GM12878 (cell line): ENCODE measurements at regions not wholly inside any gene's neighbourhood (a gene's known extent, or its start where the extent isn't known, plus 50 kb on each side); places are given as distances from the start of the nearest gene placed in this dataset.

ENCODE experiments used
- CHD1 ChIP-seq: IDR thresholded peaks from 2 replicates; pipeline ENCODE4 v1.6.1; 2012; ENCODE audit warnings: low read depth, low read length, improper control_type of control experiment
- EP300 ChIP-seq, 2 experiments: fragments of 150-350 bp in 1 of 2; IDR thresholded peaks; 2 replicates each; pipeline ENCODE4 v1.6.1; 2011 to 2012; ENCODE audit warnings: low read depth in 2 of 2, low read length in 2 of 2, borderline replicate concordance in 1 of 2, improper control_type of control experiment in 1 of 2, inconsistent platforms in 1 of 2; ENCODE audit not compliant: control insufficient read depth in 1 of 2
- GABPA ChIP-seq: IDR thresholded peaks from 2 replicates; pipeline ENCODE4 v1.6.1; 2014; ENCODE audit warnings: antibody characterized with exemption, low read depth, mild to moderate bottlenecking, inconsistent platforms
- LARP7 ChIP-seq: fragments of 450-650 bp; IDR thresholded peaks from 2 replicates; pipeline ENCODE4 v1.6.1; 2017; ENCODE audit warnings: mild to moderate bottlenecking
- MEF2A ChIP-seq: IDR thresholded peaks from 2 replicates; pipeline ENCODE4 v1.6.1; 2011; ENCODE audit warnings: low read depth, mild to moderate bottlenecking, low read length, moderate library complexity; ENCODE audit not compliant: insufficient read depth
- MYC ChIP-seq: IDR thresholded peaks from 2 replicates; pipeline ENCODE4 v1.6.1; 2011; ENCODE audit warnings: mild to moderate bottlenecking, low read length, moderate library complexity, inconsistent platforms; ENCODE audit not compliant: insufficient read depth, insufficient replicate concordance, insufficient read length, severe bottlenecking
- POLR2A ChIP-seq: IDR thresholded peaks from 2 replicates; pipeline ENCODE4 v1.6.1; 2011; ENCODE audit warnings: low read depth, mild to moderate bottlenecking, low read length
- RCOR1 ChIP-seq: conservative IDR thresholded peaks from 2 replicates; pipeline ENCODE4 v1.6.1; 2012; ENCODE audit warnings: low read depth, low read length, improper control_type of control experiment
- SP1 ChIP-seq: IDR thresholded peaks from one replicate; pipeline ENCODE4 v1.6.1; 2011; ENCODE audit warnings: low read depth, low read length
- TARDBP ChIP-seq: IDR thresholded peaks from 2 replicates; pipeline ENCODE4 v1.6.1; 2016; ENCODE audit warnings: borderline replicate concordance
- YY1 ChIP-seq: IDR thresholded peaks from 2 replicates; pipeline ENCODE4 v1.6.1; 2011; ENCODE audit warnings: low read depth, mild to moderate bottlenecking, low read length
- ZSCAN29 ChIP-seq: fragments of 450-650 bp; IDR thresholded peaks from 2 replicates; pipeline ENCODE4 v1.6.1; 2017; ENCODE audit warnings: mild to moderate bottlenecking, moderate library complexity
- TF ChIP-seq, protein P1 (sequence below), 3 experiments: IDR thresholded peaks in 2 of 3; conservative IDR thresholded peaks in 1 of 3; 2 replicates each; pipeline ENCODE4 v1.5.1; 2011; ENCODE audit warnings: low read depth in 3 of 3, low read length in 3 of 3, mild to moderate bottlenecking in 3 of 3, control low read depth in 2 of 3, moderate library complexity in 2 of 3, inconsistent platforms in 1 of 3, mixed read lengths in 1 of 3; ENCODE audit not compliant: control insufficient read depth in 2 of 3, insufficient read depth in 1 of 3; ENCODE audit errors: extremely low read depth in 1 of 3
- TF ChIP-seq, protein P2 (sequence below): fragments of 450-650 bp; formaldehyde crosslinking; IDR thresholded peaks from 2 replicates; pipeline ENCODE4 v1.4.0; 2020; ENCODE audit warnings: mild to moderate bottlenecking, moderate library complexity

DNA sequence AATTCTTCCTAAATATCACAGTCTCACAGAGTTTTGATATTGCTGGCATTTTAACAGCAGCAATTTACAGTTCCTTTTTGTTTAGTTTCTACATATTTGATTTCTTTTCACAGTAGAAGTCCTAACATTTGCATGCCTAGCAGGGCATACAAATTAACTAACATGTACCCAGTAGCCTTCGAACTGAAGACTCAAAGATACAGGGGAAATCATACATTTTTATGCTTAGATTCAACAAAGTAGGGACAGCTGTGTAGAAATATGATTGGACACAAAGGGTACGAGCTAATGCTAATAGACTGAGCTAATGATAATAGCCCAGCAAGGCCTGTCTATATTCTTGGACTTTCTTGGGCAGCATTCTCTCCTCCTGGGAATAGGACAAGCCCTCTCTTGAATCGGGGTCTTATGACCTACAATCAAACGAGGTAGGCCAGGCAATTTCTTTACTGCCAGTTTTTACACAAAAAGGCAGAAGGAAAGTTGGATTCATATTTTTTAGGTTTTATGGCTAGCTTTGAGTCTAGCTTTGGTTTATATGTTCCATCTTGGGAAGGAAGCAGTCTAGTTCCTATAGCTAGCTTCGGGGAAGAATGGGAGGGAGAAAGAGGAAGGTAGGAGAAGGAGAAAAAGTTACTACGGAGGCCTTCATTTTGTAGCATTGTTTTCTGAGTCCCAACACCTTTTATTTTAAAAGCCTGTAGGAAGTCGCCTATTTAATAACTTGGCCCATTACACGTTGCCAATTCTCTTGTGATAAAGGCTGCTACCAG is 115.8 kb downstream of the HFE start:
- no peak for TF ChIP-seq YY1
- TF ChIP-seq, protein P1, sequence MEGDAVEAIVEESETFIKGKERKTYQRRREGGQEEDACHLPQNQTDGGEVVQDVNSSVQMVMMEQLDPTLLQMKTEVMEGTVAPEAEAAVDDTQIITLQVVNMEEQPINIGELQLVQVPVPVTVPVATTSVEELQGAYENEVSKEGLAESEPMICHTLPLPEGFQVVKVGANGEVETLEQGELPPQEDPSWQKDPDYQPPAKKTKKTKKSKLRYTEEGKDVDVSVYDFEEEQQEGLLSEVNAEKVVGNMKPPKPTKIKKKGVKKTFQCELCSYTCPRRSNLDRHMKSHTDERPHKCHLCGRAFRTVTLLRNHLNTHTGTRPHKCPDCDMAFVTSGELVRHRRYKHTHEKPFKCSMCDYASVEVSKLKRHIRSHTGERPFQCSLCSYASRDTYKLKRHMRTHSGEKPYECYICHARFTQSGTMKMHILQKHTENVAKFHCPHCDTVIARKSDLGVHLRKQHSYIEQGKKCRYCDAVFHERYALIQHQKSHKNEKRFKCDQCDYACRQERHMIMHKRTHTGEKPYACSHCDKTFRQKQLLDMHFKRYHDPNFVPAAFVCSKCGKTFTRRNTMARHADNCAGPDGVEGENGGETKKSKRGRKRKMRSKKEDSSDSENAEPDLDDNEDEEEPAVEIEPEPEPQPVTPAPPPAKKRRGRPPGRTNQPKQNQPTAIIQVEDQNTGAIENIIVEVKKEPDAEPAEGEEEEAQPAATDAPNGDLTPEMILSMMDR (IDR thresholded peaks at IDR 0.05 in 2 of 3, conservative IDR thresholded peaks at IDR 0.05 in 1 of 3; ENCODE audit: control insufficient read depth in 2 of 3, extremely low read depth in 1 of 3, insufficient read depth in 1 of 3, low read depth in 3 of 3, low read length in 3 of 3): no peak
- TF ChIP-seq MYC: no peak
- no peak for TF ChIP-seq GABPA
- no peak for TF ChIP-seq EP300 (IDR thresholded peaks at IDR 0.05; ENCODE audit: borderline replicate concordance in 1 of 2, control insufficient read depth in 1 of 2, low read depth in 2 of 2, low read length in 2 of 2)
- TF ChIP-seq ZSCAN29: no peak
- no peak for TF ChIP-seq POLR2A
- no peak for TF ChIP-seq CHD1
- no peak for TF ChIP-seq MEF2A
- no peak for TF ChIP-seq SP1
- TF ChIP-seq, protein P2, sequence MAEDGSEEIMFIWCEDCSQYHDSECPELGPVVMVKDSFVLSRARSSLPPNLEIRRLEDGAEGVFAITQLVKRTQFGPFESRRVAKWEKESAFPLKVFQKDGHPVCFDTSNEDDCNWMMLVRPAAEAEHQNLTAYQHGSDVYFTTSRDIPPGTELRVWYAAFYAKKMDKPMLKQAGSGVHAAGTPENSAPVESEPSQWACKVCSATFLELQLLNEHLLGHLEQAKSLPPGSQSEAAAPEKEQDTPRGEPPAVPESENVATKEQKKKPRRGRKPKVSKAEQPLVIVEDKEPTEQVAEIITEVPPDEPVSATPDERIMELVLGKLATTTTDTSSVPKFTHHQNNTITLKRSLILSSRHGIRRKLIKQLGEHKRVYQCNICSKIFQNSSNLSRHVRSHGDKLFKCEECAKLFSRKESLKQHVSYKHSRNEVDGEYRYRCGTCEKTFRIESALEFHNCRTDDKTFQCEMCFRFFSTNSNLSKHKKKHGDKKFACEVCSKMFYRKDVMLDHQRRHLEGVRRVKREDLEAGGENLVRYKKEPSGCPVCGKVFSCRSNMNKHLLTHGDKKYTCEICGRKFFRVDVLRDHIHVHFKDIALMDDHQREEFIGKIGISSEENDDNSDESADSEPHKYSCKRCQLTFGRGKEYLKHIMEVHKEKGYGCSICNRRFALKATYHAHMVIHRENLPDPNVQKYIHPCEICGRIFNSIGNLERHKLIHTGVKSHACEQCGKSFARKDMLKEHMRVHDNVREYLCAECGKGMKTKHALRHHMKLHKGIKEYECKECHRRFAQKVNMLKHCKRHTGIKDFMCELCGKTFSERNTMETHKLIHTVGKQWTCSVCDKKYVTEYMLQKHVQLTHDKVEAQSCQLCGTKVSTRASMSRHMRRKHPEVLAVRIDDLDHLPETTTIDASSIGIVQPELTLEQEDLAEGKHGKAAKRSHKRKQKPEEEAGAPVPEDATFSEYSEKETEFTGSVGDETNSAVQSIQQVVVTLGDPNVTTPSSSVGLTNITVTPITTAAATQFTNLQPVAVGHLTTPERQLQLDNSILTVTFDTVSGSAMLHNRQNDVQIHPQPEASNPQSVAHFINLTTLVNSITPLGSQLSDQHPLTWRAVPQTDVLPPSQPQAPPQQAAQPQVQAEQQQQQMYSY (CRISPR knock-in tag): no peak
- TF ChIP-seq RCOR1: no peak
- TF ChIP-seq TARDBP: no peak
- TF ChIP-seq LARP7: no peak
